Esophagus squamous epithelium (tissue), 5 donors: ENCODE measurements at regions not wholly inside any gene's neighbourhood (a gene's known extent, or its start where the extent isn't known, plus 50 kb on each side); places are given as distances from the start of the nearest gene placed in this dataset.

Experiments used
- DNase-seq: peaks from one replicate; lab custom pipeline; 2025; lab: John Stamatoyannopoulos, UW
- H3K27ac ChIP-seq, 4 donors: fragments of 200-600 bp; sonication (generic); one replicate each; pipeline ENCODE4 v1.5.1; 2016 to 2019; ENCODE audit warnings: mild to moderate bottlenecking in 1 of 4
- H3K27me3 ChIP-seq, 4 donors: fragments of 200-600 bp; sonication (generic); 1 replicate in 3 of 4; 2 replicates in 1 of 4; pipeline versions ENCODE4 v1.5.1 to v1.6.0; 2017 to 2021; ENCODE audit warnings: antibody characterized with exemption in 1 of 4
- H3K36me3 ChIP-seq, 3 donors: fragments of 200-600 bp; sonication (generic); one replicate each; pipeline ENCODE4 v1.5.1; 2016 to 2019
- H3K4me1 ChIP-seq, 3 donors: fragments of 200-600 bp; sonication (generic); one replicate each; pipeline ENCODE4 v1.5.1; 2017 to 2019
- H3K4me3 ChIP-seq, 4 donors: fragments of 200-600 bp; sonication (generic); 1 replicate in 3 of 4; 2 replicates in 1 of 4; pipeline ENCODE4 v1.5.1; 2016 to 2019; ENCODE audit warnings: mild to moderate bottlenecking in 2 of 4, moderate library complexity in 1 of 4
- H3K9me3 ChIP-seq, 3 donors: fragments of 200-600 bp; sonication (generic); one replicate each; pipeline ENCODE4 v1.5.1; 2016 to 2019
- POLR2A ChIP-seq, 4 donors: fragments of 450-650 bp; IDR thresholded peaks; one replicate each; pipeline ENCODE4 v1.6.1; 2017; ENCODE audit warnings: antibody characterized with exemption in 4 of 4, mild to moderate bottlenecking in 4 of 4, moderate library complexity in 3 of 4
- WGBS, 2 donors: methylation state at CpG; one replicate each; pipeline ENCODE4 v1.1.5; 2018; 5-methylcytosine and 5-hydroxymethylcytosine counted together
- intact Hi-C: fragments of 100-400 bp; cut with DNase I; formaldehyde crosslinking; loops from one replicate; pipeline ENCODE4 v1.15.0; 2022
- TF ChIP-seq, protein P1 (sequence below), 6 experiments: fragments of 450-650 bp in 4 of 6; fragments of 200-600 bp in 2 of 6; sonication (generic) in 2 of 6; IDR thresholded peaks; one replicate each; pipeline ENCODE4 v1.5.1; 2016 to 2019; ENCODE audit warnings: antibody characterized with exemption in 6 of 6, mild to moderate bottlenecking in 4 of 6, moderate library complexity in 4 of 6
- donor health status: DM: yes; HTN: yes; CAD: no.

DNA sequence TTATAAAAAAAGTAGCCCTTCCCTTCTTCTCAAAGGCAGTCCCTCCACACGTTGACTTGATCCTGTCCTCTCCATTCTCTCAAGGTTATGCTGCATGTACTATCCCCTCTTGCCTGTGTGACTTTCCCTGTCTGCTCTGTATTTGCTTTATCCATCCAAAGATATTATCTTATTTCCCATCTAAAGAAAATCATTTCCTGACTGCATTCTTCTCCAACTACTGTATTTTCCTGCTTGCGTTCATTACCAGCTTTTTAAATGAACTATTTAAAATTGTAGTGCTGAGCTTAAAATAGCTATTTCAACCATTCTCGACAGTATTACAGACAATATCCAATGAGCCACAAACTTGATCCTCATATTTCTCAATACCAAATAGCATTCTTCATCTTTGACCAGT is 716.0 kb upstream of the REG3G start:
- intact Hi-C loops: no loop called here
- H3K36me3 ChIP-seq: no peaks in the 10 kb centered on the region
- no peak for DNase-seq
- H3K4me1 ChIP-seq: no peaks in the 10 kb centered on the region
- no peak overlapping the region for H3K4me3 ChIP-seq
- no peak overlapping the region for H3K27ac ChIP-seq
- TF ChIP-seq, protein P1, sequence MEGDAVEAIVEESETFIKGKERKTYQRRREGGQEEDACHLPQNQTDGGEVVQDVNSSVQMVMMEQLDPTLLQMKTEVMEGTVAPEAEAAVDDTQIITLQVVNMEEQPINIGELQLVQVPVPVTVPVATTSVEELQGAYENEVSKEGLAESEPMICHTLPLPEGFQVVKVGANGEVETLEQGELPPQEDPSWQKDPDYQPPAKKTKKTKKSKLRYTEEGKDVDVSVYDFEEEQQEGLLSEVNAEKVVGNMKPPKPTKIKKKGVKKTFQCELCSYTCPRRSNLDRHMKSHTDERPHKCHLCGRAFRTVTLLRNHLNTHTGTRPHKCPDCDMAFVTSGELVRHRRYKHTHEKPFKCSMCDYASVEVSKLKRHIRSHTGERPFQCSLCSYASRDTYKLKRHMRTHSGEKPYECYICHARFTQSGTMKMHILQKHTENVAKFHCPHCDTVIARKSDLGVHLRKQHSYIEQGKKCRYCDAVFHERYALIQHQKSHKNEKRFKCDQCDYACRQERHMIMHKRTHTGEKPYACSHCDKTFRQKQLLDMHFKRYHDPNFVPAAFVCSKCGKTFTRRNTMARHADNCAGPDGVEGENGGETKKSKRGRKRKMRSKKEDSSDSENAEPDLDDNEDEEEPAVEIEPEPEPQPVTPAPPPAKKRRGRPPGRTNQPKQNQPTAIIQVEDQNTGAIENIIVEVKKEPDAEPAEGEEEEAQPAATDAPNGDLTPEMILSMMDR (IDR thresholded peaks at IDR 0.05): no peak
- TF ChIP-seq POLR2A (IDR thresholded peaks at IDR 0.05): no peak
- no peaks in the 10 kb centered on the region for H3K27me3 ChIP-seq
- 39 to 58% methylated on average over 3 of the region's 3 CpGs for WGBS, 2 donors
- H3K9me3 ChIP-seq: no peaks in the 10 kb centered on the region

DNA sequence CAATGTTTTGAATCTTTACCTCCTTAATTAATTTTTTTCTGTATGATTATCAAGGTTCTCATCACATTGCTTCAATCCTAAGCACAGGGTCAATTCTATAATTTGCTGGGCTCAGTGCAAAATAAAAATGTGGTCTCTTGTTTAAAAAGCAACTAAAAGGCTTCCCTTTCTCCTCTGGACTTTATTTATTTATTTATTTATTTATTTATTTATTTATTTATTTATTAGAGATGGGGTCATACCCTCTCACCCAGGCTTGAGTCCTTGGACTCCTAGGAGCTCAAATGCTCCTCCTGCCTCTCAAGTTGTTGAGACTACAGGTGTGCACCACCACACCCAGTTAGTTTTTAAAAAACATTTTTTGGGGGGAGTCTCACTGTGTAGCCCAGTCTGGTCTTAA is 710.1 kb upstream of the REG3G start:
- TF ChIP-seq, protein P1 (IDR thresholded peaks at IDR 0.05): no peak
- no peak for TF ChIP-seq POLR2A (IDR thresholded peaks at IDR 0.05)
- no peak for DNase-seq
- intact Hi-C loops: no loop called here
- Histone ChIP-seq H3K36me3 (no peaks in the 10 kb centered on the region), H3K27me3 (no peaks in the 10 kb centered on the region), H3K4me1 (no peaks in the 10 kb centered on the region), H3K4me3 (no peak overlapping the region), H3K9me3 (peaks cover 0 to 12% (median 5%) of the 10 kb centered on the region in 3 donors), H3K27ac (no peak overlapping the region)

DNA sequence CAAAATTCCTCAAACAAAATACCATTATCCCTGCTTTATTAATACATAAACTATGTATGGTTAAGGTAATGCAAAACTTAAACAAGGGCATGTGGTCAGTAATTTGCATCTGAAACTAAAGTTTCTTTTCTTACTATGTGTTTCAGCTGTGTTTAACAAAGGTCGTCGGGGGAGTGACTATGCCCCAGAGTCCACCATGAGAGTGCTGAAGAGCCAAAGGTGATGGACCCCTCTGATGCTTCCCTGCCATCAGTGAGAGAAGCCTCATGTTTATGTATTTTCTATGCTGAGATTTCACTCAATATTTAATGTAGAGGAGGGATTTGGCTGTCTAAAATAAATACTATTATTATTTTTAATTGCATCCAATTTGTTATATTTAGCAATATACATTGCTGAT is 707.2 kb upstream of the REG3G start:
- H3K4me3 ChIP-seq: no peak overlapping the region
- no peaks in the 10 kb centered on the region for H3K4me1 ChIP-seq
- peaks cover 0 to 12% (median 5%) of the 10 kb centered on the region in 3 donors for H3K9me3 ChIP-seq
- no peak overlapping the region for H3K27ac ChIP-seq
- TF ChIP-seq, protein P1 (IDR thresholded peaks at IDR 0.05): no peak
- TF ChIP-seq POLR2A (IDR thresholded peaks at IDR 0.05): no peak
- H3K36me3 ChIP-seq: no peaks in the 10 kb centered on the region
- intact Hi-C loops: no loop called here
- WGBS, 2 donors: 66 to 69% methylated on average over 2 of the region's 2 CpGs
- no peaks in the 10 kb centered on the region for H3K27me3 ChIP-seq
- DNase-seq: no peak

DNA sequence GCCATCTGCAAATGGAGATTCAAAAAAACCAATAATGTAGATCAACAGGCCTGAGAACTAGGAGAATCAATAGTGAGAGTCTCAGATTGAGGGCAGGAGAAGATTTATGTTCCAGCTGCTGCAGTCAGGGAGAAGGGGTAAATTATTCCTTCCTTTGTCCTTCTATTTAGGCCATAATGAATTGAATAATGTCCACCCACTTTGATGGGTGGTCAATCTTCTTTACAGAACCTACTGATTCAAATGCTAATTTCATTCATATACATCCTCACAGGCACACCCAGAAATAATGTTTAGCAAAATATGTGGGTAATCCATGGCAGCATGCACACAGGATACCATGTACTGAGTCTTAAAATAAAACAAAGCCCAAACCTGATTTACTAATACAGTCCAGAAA is 695.3 kb upstream of the REG3G start:
- intact Hi-C loops: no loop called here
- DNase-seq: no peak
- TF ChIP-seq, protein P1 (IDR thresholded peaks at IDR 0.05): no peak
- TF ChIP-seq POLR2A (IDR thresholded peaks at IDR 0.05): no peak

DNA sequence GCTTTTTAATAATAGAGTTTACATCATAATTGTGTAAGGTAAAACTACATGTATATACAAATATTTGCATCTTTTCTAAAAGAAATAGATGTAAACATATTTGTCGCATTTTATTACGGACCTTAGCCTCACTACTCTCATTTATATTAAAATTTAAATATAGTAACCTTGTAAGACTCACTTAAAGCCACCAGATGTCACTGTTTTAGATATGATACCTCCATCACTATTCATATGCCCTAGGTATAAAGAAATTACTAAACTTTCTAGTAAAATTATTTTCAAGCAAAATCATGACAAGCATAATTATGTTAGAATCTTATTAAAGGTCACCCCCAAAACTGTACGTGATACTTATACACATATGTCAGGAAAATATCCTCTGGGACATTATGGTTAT is 674.3 kb upstream of the REG3G start:
- no peaks in the 10 kb centered on the region for H3K4me1 ChIP-seq
- intact Hi-C loops: no loop called here
- no peak for DNase-seq
- H3K27ac ChIP-seq: no peak overlapping the region
- TF ChIP-seq, protein P1 (IDR thresholded peaks at IDR 0.05): no peak
- no peak for TF ChIP-seq POLR2A (IDR thresholded peaks at IDR 0.05)
- no peaks in the 10 kb centered on the region for H3K36me3 ChIP-seq
- no peak overlapping the region for H3K4me3 ChIP-seq
- no peaks in the 10 kb centered on the region for H3K27me3 ChIP-seq
- 63 to 76% methylated on average over 3 of the region's 3 CpGs for WGBS, 2 donors
- H3K9me3 ChIP-seq: no peaks in the 10 kb centered on the region

More for the DNA sequence above, 695.3 kb upstream of the REG3G start:
- Histone ChIP-seq H3K4me3 (no peak overlapping the region), H3K36me3 (no peaks in the 10 kb centered on the region), H3K27ac (no peak overlapping the region), H3K4me1 (no peaks in the 10 kb centered on the region), H3K27me3 (no peaks in the 10 kb centered on the region), H3K9me3 (no peaks in the 10 kb centered on the region)
